HG03103 (cell line): ENCODE measurements at regions not wholly inside any gene's neighbourhood (a gene's known extent, or its start where the extent isn't known, plus 50 kb on each side); places are given as distances from the start of the nearest gene placed in this dataset.

ENCODE experiments used
- ATAC-seq: cut with Tn5 transposase; IDR thresholded peaks from one replicate; pipeline ENCODE4 v1.9.1; 2021; ENCODE audit warnings: low read depth; ENCODE audit not compliant: unreplicated experiment

GRCh38 chr10:131724891-131725580, 175.8 kb upstream of the PPP2R2D start:
- no peak for ATAC-seq

GRCh38 chr10:131725581-131726069, 175.2 kb upstream of the PPP2R2D start:
- no peak for ATAC-seq

- ATAC-seq, result no peak
Measured at GRCh38 chr10:131726076-131726880, 174.5 kb upstream of the PPP2R2D start.

GRCh38 chr10:131726967-131727366, 173.8 kb upstream of the PPP2R2D start:
- no peak for ATAC-seq

- ATAC-seq, result no peak
Measured at GRCh38 chr10:131727560-131727959, 173.2 kb upstream of the PPP2R2D start.

GRCh38 chr10:131728286-131729228, 172.3 kb upstream of the PPP2R2D start:
- ATAC-seq, result no peak

- no peak for ATAC-seq
Measured at GRCh38 chr10:131729361-131729760, 171.4 kb upstream of the PPP2R2D start.

GRCh38 chr10:131729938-131730660, 170.7 kb upstream of the PPP2R2D start:
- no peak for ATAC-seq

- ATAC-seq, result no peak
Measured at GRCh38 chr10:131730771-131731497, 169.9 kb upstream of the PPP2R2D start.

- ATAC-seq, result no peak
Measured at GRCh38 chr10:131731780-131732630, 168.8 kb upstream of the PPP2R2D start.

GRCh38 chr10:131732631-131733127, 168.1 kb upstream of the PPP2R2D start:
- no peak for ATAC-seq

GRCh38 chr10:131733596-131733995, 167.2 kb upstream of the PPP2R2D start:
- ATAC-seq, result no peak

GRCh38 chr10:131735577-131735976, 165.2 kb upstream of the PPP2R2D start:
- no peak for ATAC-seq

- no peak for ATAC-seq
Measured at GRCh38 chr10:131736321-131736980, 164.4 kb upstream of the PPP2R2D start.

GRCh38 chr10:131737543-131738395, 163.0 kb upstream of the PPP2R2D start:
- ATAC-seq, result no peak

GRCh38 chr10:131738396-131738735, 162.4 kb upstream of the PPP2R2D start:
- no peak for ATAC-seq

- ATAC-seq, result no peak
Measured at GRCh38 chr10:131739206-131739605, 161.6 kb upstream of the PPP2R2D start.
